ENCODE measurements at regions not wholly inside any gene's neighbourhood (a gene's known extent, or its start where the extent isn't known, plus 50 kb on each side); places are given as distances from the start of the nearest gene placed in this dataset.

DNA sequence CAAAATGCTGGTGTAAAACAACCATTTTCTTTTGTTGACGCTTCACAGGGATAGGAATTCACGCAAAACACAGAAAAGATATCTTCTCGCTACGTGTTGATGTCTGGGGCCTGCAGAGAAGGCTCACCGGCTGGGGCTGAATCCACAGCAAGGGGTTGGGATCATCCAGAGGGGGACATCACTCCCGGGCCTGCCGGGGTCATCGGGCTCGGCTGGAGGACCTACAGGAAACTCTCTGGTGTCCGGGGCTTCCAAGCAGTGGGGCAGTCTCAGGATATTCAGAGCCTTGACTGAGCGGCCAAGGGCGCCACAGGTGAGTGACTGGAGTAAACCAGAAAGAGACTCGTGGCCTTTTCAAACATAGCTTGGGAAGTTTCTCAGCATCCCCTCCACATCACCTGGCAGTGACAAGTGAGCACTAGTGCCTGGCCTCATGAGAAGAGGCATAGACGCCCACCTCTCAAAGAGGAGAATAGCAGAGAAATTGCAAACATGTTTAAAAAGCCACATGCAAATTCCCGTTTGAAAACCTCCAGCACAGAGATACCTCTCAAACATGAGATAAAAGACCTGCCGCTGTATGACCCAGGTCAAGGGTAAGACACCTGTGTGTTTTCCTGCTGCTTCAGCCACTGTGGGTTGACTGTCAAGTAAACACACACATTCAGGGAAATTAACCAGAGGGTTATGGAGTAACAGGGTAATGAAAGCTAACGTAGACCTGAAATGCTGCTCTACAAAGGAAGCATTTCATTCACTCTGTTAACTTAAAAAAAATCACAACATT lies 50.8 kb upstream of the SIMC1 start:
- TF ChIP-seq, protein P1, sequence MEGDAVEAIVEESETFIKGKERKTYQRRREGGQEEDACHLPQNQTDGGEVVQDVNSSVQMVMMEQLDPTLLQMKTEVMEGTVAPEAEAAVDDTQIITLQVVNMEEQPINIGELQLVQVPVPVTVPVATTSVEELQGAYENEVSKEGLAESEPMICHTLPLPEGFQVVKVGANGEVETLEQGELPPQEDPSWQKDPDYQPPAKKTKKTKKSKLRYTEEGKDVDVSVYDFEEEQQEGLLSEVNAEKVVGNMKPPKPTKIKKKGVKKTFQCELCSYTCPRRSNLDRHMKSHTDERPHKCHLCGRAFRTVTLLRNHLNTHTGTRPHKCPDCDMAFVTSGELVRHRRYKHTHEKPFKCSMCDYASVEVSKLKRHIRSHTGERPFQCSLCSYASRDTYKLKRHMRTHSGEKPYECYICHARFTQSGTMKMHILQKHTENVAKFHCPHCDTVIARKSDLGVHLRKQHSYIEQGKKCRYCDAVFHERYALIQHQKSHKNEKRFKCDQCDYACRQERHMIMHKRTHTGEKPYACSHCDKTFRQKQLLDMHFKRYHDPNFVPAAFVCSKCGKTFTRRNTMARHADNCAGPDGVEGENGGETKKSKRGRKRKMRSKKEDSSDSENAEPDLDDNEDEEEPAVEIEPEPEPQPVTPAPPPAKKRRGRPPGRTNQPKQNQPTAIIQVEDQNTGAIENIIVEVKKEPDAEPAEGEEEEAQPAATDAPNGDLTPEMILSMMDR (IDR thresholded peaks at IDR 0.05), result no peak
- no peak for TF ChIP-seq POLR2A (IDR thresholded peaks at IDR 0.05)
- TF ChIP-seq EP300 (IDR thresholded peaks at IDR 0.05), result no peak

All from sigmoid colon (tissue), 4 donors.